ENCODE measurements at regions not wholly inside any gene's neighbourhood (a gene's known extent, or its start where the extent isn't known, plus 50 kb on each side); places are given as distances from the start of the nearest gene placed in this dataset.
A peak's percentile ranks its signal among the peaks of the same experiment; 100 is the strongest.
"Not testable (repeated sequence)": the region's sequence is repeated elsewhere in the genome, so short reads cannot be mapped to it uniquely, and the experiment has no call there.

GRCh38 chr6:149127212-149127611, 190.3 kb upstream of the TAB2 start:
- DNase-seq (ENCODE audit: low read depth): no peak

- DNase-seq (ENCODE audit: low read depth): no peak
Measured at GRCh38 chr6:149128489-149129145, 188.9 kb upstream of the TAB2 start.

- DNase-seq (ENCODE audit: low read depth): no peak
Measured at GRCh38 chr6:149129371-149130077, 188.0 kb upstream of the TAB2 start.

GRCh38 chr6:149130090-149130489, 187.4 kb upstream of the TAB2 start:
- DNase-seq (ENCODE audit: low read depth): no peak

- DNase-seq (ENCODE audit: low read depth): no peak
Measured at GRCh38 chr6:149130508-149130907, 187.0 kb upstream of the TAB2 start.

GRCh38 chr6:149131891-149132290, 185.6 kb upstream of the TAB2 start:
- DNase-seq (ENCODE audit: low read depth): no peak

GRCh38 chr6:149132336-149132735, 185.2 kb upstream of the TAB2 start:
- no peak for DNase-seq (ENCODE audit: low read depth)

GRCh38 chr6:149134511-149134933, 183.0 kb upstream of the TAB2 start:
- DNase-seq (ENCODE audit: low read depth): no peak

GRCh38 chr6:149135809-149136208, 181.7 kb upstream of the TAB2 start:
- no peak for DNase-seq (ENCODE audit: low read depth)

- no peak for DNase-seq (ENCODE audit: low read depth)
Measured at GRCh38 chr6:149136273-149136912, 181.1 kb upstream of the TAB2 start.

GRCh38 chr6:149136913-149137286, 180.6 kb upstream of the TAB2 start:
- DNase-seq (ENCODE audit: low read depth): no peak

- no peak for DNase-seq (ENCODE audit: low read depth)
Measured at GRCh38 chr6:149137594-149137993, 179.9 kb upstream of the TAB2 start.

- no peak for DNase-seq (ENCODE audit: low read depth)
Measured at GRCh38 chr6:149138089-149138488, 179.4 kb upstream of the TAB2 start.

- DNase-seq (ENCODE audit: low read depth): no peak
Measured at GRCh38 chr6:149138699-149139294, 178.7 kb upstream of the TAB2 start.

- no peak for DNase-seq (ENCODE audit: low read depth)
Measured at GRCh38 chr6:149139782-149140136, 177.8 kb upstream of the TAB2 start.

GRCh38 chr6:149140137-149140909, 177.2 kb upstream of the TAB2 start:
- DNase-seq (ENCODE audit: low read depth): peak; percentile 47

GRCh38 chr6:149140910-149141290, 176.6 kb upstream of the TAB2 start:
- no peak for DNase-seq (ENCODE audit: low read depth)

GRCh38 chr6:149142924-149143429, 174.5 kb upstream of the TAB2 start:
- no peak for DNase-seq (ENCODE audit: low read depth)

GRCh38 chr6:149145800-149146199, 171.7 kb upstream of the TAB2 start:
- not testable (repeated sequence) for DNase-seq (ENCODE audit: low read depth)

GRCh38 chr6:149147195-149147594, 170.3 kb upstream of the TAB2 start:
- DNase-seq (ENCODE audit: low read depth): no peak

GRCh38 chr6:149147938-149148718, 169.4 kb upstream of the TAB2 start:
- DNase-seq (ENCODE audit: low read depth): no peak

Measured in T follicular helper cell (primary cell).